ENCODE measurements at regions not wholly inside any gene's neighbourhood (a gene's known extent, or its start where the extent isn't known, plus 50 kb on each side); places are given as distances from the start of the nearest gene placed in this dataset.
A peak's percentile ranks its signal among the peaks of the same experiment; 100 is the strongest.

DNA sequence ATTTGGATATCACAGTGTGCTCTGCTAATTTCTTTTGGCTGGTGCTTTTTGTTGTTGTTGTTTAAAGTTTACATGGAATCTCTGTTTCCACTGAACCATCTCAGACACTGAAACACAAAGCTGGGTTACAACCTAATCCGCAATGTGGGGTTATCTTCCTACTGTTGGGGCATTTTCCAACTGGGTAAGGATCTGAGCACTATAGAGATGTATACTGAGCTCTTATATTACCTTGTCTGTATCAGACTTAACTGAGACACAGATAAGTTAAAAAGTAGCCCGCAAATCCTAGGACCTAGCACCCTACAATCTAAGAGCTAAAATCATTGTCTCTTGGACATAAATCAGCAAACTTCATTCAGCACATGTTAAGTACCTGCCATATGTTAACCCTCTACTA lies 169.2 kb downstream of the LTN1 start:
- peak overlapping the region; percentile 29 for H3K4me2 ChIP-seq
- H3K9me3 ChIP-seq (ENCODE audit: low read depth): no peaks in the 10 kb centered on the region
- no peak for DNase-seq (ENCODE audit: low spot score)
- H3K36me3 ChIP-seq (replicated peaks; ENCODE audit: insufficient read depth, low read depth): no peaks in the 10 kb centered on the region
- H3K4me1 ChIP-seq (ENCODE audit: insufficient read depth): peaks cover 72% of the 10 kb centered on the region
- H3K27ac ChIP-seq: peak overlapping the region; percentile 69
- H3K27me3 ChIP-seq: no peaks in the 10 kb centered on the region
- no peaks in the 10 kb centered on the region for H4K20me1 ChIP-seq (ENCODE audit: insufficient read depth, poor library complexity, severe bottlenecking)
- H2AFZ ChIP-seq: no peak overlapping the region
- TF ChIP-seq EZH2 (IDR thresholded peaks at IDR 0.05; ENCODE audit: borderline replicate concordance) (no peak), EZH2phosphoT487 (IDR thresholded peaks at IDR 0.05; ENCODE audit: low read depth, severe bottlenecking, unreplicated experiment) (no peak)
- TF ChIP-seq, protein P1, sequence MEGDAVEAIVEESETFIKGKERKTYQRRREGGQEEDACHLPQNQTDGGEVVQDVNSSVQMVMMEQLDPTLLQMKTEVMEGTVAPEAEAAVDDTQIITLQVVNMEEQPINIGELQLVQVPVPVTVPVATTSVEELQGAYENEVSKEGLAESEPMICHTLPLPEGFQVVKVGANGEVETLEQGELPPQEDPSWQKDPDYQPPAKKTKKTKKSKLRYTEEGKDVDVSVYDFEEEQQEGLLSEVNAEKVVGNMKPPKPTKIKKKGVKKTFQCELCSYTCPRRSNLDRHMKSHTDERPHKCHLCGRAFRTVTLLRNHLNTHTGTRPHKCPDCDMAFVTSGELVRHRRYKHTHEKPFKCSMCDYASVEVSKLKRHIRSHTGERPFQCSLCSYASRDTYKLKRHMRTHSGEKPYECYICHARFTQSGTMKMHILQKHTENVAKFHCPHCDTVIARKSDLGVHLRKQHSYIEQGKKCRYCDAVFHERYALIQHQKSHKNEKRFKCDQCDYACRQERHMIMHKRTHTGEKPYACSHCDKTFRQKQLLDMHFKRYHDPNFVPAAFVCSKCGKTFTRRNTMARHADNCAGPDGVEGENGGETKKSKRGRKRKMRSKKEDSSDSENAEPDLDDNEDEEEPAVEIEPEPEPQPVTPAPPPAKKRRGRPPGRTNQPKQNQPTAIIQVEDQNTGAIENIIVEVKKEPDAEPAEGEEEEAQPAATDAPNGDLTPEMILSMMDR (IDR thresholded peaks at IDR 0.05; ENCODE audit: poor library complexity): no peak
- no peak overlapping the region for H3K4me3 ChIP-seq
- WGBS (ENCODE audit: low lambda C conversion rate, missing lambda C conversion rate): 51% methylated on average over 2 of the region's 2 CpGs
- no peaks in the 10 kb centered on the region for H3K79me2 ChIP-seq
- no peaks in the 10 kb centered on the region for H3K9me2 ChIP-seq (replicated peaks; ENCODE audit: insufficient read depth)

DNA sequence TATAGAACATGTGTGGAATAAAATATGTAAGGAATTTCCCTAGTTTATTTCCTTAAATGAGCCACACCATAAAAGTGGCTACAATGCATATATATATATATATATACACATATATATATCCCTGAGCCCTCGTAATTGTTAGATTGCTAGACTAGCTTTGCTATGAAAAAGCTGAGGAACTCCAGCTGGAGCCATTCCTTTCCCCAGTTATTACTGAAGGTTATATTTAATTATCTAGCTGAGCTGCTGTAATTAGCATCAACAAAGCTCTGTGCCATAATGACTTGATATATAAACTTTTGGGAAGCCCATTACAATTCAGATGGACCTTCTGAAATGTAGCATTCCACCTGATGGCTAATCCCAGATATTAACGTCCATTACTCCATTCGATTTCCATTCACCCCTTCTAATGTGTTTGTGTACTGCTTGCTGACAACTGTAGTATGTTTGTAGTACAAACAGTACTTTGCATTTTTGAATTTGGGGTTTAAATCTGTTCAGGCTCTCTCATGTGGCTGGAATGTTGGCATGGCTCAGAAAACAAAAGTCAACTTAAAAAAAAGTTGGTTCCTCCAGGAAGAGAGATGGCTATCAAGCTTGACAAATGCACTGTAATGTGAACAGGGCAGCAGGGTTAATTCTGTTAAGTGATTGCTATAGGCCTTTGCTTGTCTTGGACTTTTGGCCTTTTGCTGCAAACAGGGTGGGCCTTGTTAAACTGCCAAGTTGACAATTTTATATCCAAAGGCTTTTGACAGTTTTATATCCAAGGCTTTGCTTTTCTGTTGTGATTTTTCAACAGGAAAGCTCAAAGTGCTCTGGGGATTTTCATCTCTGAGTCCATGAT lies 170.0 kb downstream of the LTN1 start:
- Histone ChIP-seq H3K4me2 (peak overlapping the region; percentile 29), H3K27me3 (no peaks in the 10 kb centered on the region), H3K27ac (peak overlapping the region; percentile 69), H2AFZ (no peak overlapping the region), H3K79me2 (no peaks in the 10 kb centered on the region), H3K36me3 (replicated peaks; ENCODE audit: insufficient read depth, low read depth) (no peaks in the 10 kb centered on the region), H3K4me3 (no peak overlapping the region), H3K4me1 (ENCODE audit: insufficient read depth) (peaks cover 64% of the 10 kb centered on the region), H4K20me1 (ENCODE audit: insufficient read depth, poor library complexity, severe bottlenecking) (no peaks in the 10 kb centered on the region), H3K9me2 (replicated peaks; ENCODE audit: insufficient read depth) (no peaks in the 10 kb centered on the region), H3K9me3 (ENCODE audit: low read depth) (no peaks in the 10 kb centered on the region)
- 32% methylated on average over 3 of the region's 3 CpGs for WGBS (ENCODE audit: low lambda C conversion rate, missing lambda C conversion rate)
- TF ChIP-seq EZH2phosphoT487 (IDR thresholded peaks at IDR 0.05; ENCODE audit: low read depth, severe bottlenecking, unreplicated experiment) (no peak), EZH2 (IDR thresholded peaks at IDR 0.05; ENCODE audit: borderline replicate concordance) (no peak)
- TF ChIP-seq, protein P1 (IDR thresholded peaks at IDR 0.05; ENCODE audit: poor library complexity): no peak
- peak; percentile 49 for DNase-seq (ENCODE audit: low spot score)

DNA sequence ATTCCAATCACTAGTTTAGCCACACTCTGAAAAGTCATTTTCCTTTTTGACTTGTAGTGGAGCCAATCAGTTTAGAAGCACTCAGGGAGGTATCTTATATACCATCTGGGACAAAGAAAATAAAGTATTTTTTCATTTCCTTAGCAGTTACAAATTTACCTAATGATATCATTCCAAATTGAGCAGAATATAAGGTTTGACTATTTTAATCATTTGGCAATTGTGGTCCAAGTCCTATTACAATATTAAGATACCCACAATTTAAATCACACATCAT lies 170.6 kb downstream of the LTN1 start:
- Histone ChIP-seq H4K20me1 (ENCODE audit: insufficient read depth, poor library complexity, severe bottlenecking) (no peaks in the 10 kb centered on the region), H3K27me3 (no peaks in the 10 kb centered on the region), H3K79me2 (no peaks in the 10 kb centered on the region), H3K36me3 (replicated peaks; ENCODE audit: insufficient read depth, low read depth) (no peaks in the 10 kb centered on the region), H3K4me1 (ENCODE audit: insufficient read depth) (peaks cover 58% of the 10 kb centered on the region), H3K4me2 (peak overlapping the region; percentile 36), H2AFZ (no peak overlapping the region), H3K4me3 (no peak overlapping the region), H3K9me3 (ENCODE audit: low read depth) (no peaks in the 10 kb centered on the region), H3K9me2 (replicated peaks; ENCODE audit: insufficient read depth) (no peaks in the 10 kb centered on the region), H3K27ac (peak overlapping the region; percentile 69)
- TF ChIP-seq EZH2phosphoT487 (IDR thresholded peaks at IDR 0.05; ENCODE audit: low read depth, severe bottlenecking, unreplicated experiment): no peak
- TF ChIP-seq EZH2 (IDR thresholded peaks at IDR 0.05; ENCODE audit: borderline replicate concordance): no peak
- TF ChIP-seq, protein P1 (IDR thresholded peaks at IDR 0.05; ENCODE audit: poor library complexity): no peak
- DNase-seq (ENCODE audit: low spot score): no peak
